Liver (tissue), 8 donors: ENCODE measurements at regions not wholly inside any gene's neighbourhood (a gene's known extent, or its start where the extent isn't known, plus 50 kb on each side); places are given as distances from the start of the nearest gene placed in this dataset.

ENCODE experiments used
- DNase-seq: peaks from one replicate; pipeline ENCODE4 v3.0.0-alpha.2; 2017; ENCODE audit warnings: low spot score
- H3K27ac ChIP-seq, 2 donors: one replicate each; pipeline ENCODE4 v1.7.0; 2013; ENCODE audit warnings: inconsistent platforms in 2 of 2, low read length in 2 of 2, control low read depth in 1 of 2, low read depth in 1 of 2, mild to moderate bottlenecking in 1 of 2
- H3K27me3 ChIP-seq, 4 donors: one replicate each; pipeline versions ENCODE4 v1.6.1 to v1.7.0; 2013; ENCODE audit warnings: low read length in 3 of 4, inconsistent platforms in 1 of 4, mild to moderate bottlenecking in 1 of 4, moderate library complexity in 1 of 4; ENCODE audit not compliant: control insufficient read depth in 4 of 4, insufficient read depth in 4 of 4
- H3K36me3 ChIP-seq, 4 donors: one replicate each; pipeline versions ENCODE4 v1.6.1 to v1.7.0; 2013; ENCODE audit warnings: low read length in 3 of 4, mild to moderate bottlenecking in 3 of 4, low read depth in 1 of 4, moderate library complexity in 1 of 4; ENCODE audit not compliant: control insufficient read depth in 4 of 4, insufficient read depth in 3 of 4
- H3K4me1 ChIP-seq, 4 donors: one replicate each; pipeline versions ENCODE4 v1.6.1 to v1.7.0; 2013; ENCODE audit warnings: low read length in 3 of 4, mild to moderate bottlenecking in 3 of 4, moderate library complexity in 1 of 4; ENCODE audit not compliant: control insufficient read depth in 4 of 4, insufficient read depth in 4 of 4
- H3K4me3 ChIP-seq, 3 donors: one replicate each; pipeline versions ENCODE4 v1.6.1 to v1.7.0; 2013; ENCODE audit warnings: low read length in 3 of 3, control low read depth in 1 of 3, low read depth in 1 of 3, mild to moderate bottlenecking in 1 of 3
- H3K9ac ChIP-seq, 2 donors: one replicate each; pipeline ENCODE4 v1.7.0; 2013; ENCODE audit warnings: low read length in 2 of 2, mild to moderate bottlenecking in 2 of 2, moderate library complexity in 2 of 2, control low read depth in 1 of 2, low read depth in 1 of 2
- H3K9me3 ChIP-seq, 4 donors: one replicate each; pipeline versions ENCODE4 v1.6.1 to v1.7.0; 2013; ENCODE audit warnings: low read length in 3 of 4; ENCODE audit not compliant: control insufficient read depth in 4 of 4
- EGR1 ChIP-seq, 2 donors: IDR thresholded peaks; 2 replicates each; pipeline ENCODE4 v1.6.1; 2016 to 2018; ENCODE audit warnings: antibody characterized with exemption in 2 of 2, low read depth in 2 of 2
- FOXA2 ChIP-seq: IDR thresholded peaks from 2 replicates; pipeline ENCODE4 v1.6.1; 2016; ENCODE audit warnings: antibody characterized with exemption
- GABPA ChIP-seq, 2 donors: IDR thresholded peaks in 1 of 2; conservative IDR thresholded peaks in 1 of 2; 2 replicates each; pipeline ENCODE4 v1.6.1; 2016; ENCODE audit warnings: antibody characterized with exemption in 2 of 2, mild to moderate bottlenecking in 1 of 2, moderate library complexity in 1 of 2
- HNF4A ChIP-seq, 2 donors: conservative IDR thresholded peaks; 2 replicates each; pipeline ENCODE4 v1.6.1; 2016; ENCODE audit warnings: antibody characterized with exemption in 2 of 2, mild to moderate bottlenecking in 2 of 2
- JUND ChIP-seq, 2 donors: IDR thresholded peaks; 2 replicates each; pipeline ENCODE4 v1.6.1; 2016; ENCODE audit warnings: antibody characterized with exemption in 2 of 2
- RAD21 ChIP-seq, 2 donors: IDR thresholded peaks; 2 replicates each; pipeline ENCODE4 v1.6.1; 2016; ENCODE audit warnings: antibody characterized with exemption in 2 of 2, mild to moderate bottlenecking in 2 of 2
- RXRA ChIP-seq, 2 donors: IDR thresholded peaks; 2 replicates each; pipeline ENCODE4 v1.6.1; 2017 to 2018; ENCODE audit warnings: antibody characterized with exemption in 2 of 2, mild to moderate bottlenecking in 1 of 2
- YY1 ChIP-seq: IDR thresholded peaks from 2 replicates; pipeline ENCODE4 v1.6.1; 2016; ENCODE audit warnings: antibody characterized with exemption, mild to moderate bottlenecking
- WGBS: extraction: QIAGEN DNeasy Blood & Tissue Kit; methylation state at CpG from one replicate; pipeline ENCODE4 v1.1.7; 2013; 5-methylcytosine and 5-hydroxymethylcytosine counted together
- TF ChIP-seq, protein P1 (sequence below): IDR thresholded peaks from 2 replicates; pipeline ENCODE4 v1.6.1; 2016; ENCODE audit warnings: antibody characterized with exemption
- TF ChIP-seq, protein P2 (sequence below): IDR thresholded peaks from 2 replicates; pipeline ENCODE4 v1.6.1; 2016; ENCODE audit warnings: antibody characterized with exemption, mild to moderate bottlenecking
- TF ChIP-seq, protein P3 (sequence below): IDR thresholded peaks from 2 replicates; pipeline ENCODE4 v1.6.1; 2016; ENCODE audit warnings: antibody characterized with exemption
- TF ChIP-seq, protein P4 (sequence below): fragments of 150-350 bp; IDR thresholded peaks from 2 replicates; pipeline ENCODE4 v1.5.1; 2017; ENCODE audit warnings: improper control_type of control experiment, low read depth, low read length; ENCODE audit not compliant: missing input control
- TF ChIP-seq, protein P5 (sequence below): IDR thresholded peaks from 2 replicates; pipeline ENCODE4 v1.6.1; 2016; ENCODE audit warnings: antibody characterized with exemption
- donor health status: healthy.
- donor health status: healthy.
- donor health status: healthy.
- donor health status: healthy.
- donor health status: healthy.

DNA sequence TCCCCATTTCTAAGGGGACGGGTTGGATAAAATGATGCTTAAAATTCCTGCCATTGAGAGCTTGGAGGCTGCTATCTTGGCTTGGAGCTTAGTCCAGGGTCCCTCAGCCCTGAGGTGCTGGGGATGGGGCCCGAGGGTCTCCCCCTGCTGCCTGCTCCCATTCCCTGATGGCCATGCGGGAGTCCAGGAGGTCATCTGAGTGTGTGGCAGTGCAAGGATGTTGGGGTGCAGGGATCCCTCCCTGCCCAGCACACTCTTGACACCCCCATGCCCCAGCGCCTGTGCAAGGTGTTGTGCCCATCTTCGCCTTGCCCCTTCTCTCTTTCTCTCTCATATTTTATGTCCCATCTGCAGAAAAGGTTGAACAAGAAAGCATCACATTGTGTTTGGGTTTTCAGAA lies 90.4 kb downstream of the IRF8 start:
- Histone ChIP-seq H3K27ac (no peak overlapping the region), H3K9me3 (no peaks in the 10 kb centered on the region), H3K36me3 (no peaks in the 10 kb centered on the region), H3K9ac (no peak overlapping the region), H3K4me1 (peaks cover 0 to 10% (median 6%) of the 10 kb centered on the region in 4 donors), H3K27me3 (no peaks in the 10 kb centered on the region), H3K4me3 (no peak overlapping the region)
- TF ChIP-seq JUND (IDR thresholded peaks at IDR 0.05) (no peak), FOXA2 (no peak), RXRA (IDR thresholded peaks at IDR 0.05) (no peak), RAD21 (IDR thresholded peaks at IDR 0.05) (no peak)
- TF ChIP-seq, protein P1, sequence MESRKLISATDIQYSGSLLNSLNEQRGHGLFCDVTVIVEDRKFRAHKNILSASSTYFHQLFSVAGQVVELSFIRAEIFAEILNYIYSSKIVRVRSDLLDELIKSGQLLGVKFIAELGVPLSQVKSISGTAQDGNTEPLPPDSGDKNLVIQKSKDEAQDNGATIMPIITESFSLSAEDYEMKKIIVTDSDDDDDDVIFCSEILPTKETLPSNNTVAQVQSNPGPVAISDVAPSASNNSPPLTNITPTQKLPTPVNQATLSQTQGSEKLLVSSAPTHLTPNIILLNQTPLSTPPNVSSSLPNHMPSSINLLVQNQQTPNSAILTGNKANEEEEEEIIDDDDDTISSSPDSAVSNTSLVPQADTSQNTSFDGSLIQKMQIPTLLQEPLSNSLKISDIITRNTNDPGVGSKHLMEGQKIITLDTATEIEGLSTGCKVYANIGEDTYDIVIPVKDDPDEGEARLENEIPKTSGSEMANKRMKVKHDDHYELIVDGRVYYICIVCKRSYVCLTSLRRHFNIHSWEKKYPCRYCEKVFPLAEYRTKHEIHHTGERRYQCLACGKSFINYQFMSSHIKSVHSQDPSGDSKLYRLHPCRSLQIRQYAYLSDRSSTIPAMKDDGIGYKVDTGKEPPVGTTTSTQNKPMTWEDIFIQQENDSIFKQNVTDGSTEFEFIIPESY = no peak
- TF ChIP-seq, protein P2, sequence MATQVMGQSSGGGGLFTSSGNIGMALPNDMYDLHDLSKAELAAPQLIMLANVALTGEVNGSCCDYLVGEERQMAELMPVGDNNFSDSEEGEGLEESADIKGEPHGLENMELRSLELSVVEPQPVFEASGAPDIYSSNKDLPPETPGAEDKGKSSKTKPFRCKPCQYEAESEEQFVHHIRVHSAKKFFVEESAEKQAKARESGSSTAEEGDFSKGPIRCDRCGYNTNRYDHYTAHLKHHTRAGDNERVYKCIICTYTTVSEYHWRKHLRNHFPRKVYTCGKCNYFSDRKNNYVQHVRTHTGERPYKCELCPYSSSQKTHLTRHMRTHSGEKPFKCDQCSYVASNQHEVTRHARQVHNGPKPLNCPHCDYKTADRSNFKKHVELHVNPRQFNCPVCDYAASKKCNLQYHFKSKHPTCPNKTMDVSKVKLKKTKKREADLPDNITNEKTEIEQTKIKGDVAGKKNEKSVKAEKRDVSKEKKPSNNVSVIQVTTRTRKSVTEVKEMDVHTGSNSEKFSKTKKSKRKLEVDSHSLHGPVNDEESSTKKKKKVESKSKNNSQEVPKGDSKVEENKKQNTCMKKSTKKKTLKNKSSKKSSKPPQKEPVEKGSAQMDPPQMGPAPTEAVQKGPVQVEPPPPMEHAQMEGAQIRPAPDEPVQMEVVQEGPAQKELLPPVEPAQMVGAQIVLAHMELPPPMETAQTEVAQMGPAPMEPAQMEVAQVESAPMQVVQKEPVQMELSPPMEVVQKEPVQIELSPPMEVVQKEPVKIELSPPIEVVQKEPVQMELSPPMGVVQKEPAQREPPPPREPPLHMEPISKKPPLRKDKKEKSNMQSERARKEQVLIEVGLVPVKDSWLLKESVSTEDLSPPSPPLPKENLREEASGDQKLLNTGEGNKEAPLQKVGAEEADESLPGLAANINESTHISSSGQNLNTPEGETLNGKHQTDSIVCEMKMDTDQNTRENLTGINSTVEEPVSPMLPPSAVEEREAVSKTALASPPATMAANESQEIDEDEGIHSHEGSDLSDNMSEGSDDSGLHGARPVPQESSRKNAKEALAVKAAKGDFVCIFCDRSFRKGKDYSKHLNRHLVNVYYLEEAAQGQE = no peak
- 89% methylated on average over 5 of the region's 5 CpGs for WGBS
- no peak for DNase-seq

DNA sequence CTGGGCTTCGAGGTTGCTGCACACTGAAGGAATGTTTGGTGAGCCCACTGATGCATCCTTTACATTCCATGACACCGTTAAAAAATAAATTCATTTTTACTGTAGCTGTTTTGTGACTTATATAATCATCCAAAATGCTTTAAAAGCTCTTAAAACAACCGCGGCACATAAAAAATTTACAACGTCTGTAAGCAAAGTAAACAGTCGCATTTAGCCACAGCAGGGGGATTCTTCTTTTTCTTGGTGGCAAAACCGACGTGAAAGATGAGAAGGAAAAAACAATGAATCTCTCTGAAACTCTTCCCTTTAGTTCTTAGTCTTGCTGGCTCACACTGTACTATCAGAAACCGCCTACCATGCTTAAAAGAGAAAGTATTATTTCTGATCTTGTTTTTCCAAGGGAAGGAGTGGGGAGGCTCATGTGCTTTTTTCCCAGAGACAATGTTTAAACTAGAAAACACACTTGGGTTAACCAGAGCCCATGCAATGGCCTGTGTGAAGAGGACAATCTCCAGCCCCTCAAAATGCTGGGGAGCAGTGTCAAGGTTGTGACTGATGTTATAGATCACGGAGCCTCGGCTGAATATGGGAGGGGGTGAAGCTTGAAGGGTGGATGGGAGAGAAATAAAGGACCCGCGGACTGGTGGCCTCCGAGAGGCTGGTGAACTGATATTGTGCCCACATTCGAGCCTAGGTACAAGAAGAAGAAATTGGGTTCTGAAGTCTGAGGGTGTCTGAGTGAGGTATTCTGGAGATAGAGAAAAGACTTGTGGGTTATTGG lies 91.1 kb downstream of the IRF8 start:
- peaks cover 0 to 10% (median 6%) of the 10 kb centered on the region in 4 donors for H3K4me1 ChIP-seq
- H3K36me3 ChIP-seq = no peaks in the 10 kb centered on the region
- no peak overlapping the region for H3K27ac ChIP-seq
- DNase-seq = no peak
- H3K9me3 ChIP-seq = no peaks in the 10 kb centered on the region
- no peak overlapping the region for H3K4me3 ChIP-seq
- no peaks in the 10 kb centered on the region for H3K27me3 ChIP-seq
- 73% methylated on average over 15 of the region's 15 CpGs for WGBS
- no peak overlapping the region for H3K9ac ChIP-seq
- TF ChIP-seq RAD21 (IDR thresholded peaks at IDR 0.05) = no peak
- TF ChIP-seq, protein P3, sequence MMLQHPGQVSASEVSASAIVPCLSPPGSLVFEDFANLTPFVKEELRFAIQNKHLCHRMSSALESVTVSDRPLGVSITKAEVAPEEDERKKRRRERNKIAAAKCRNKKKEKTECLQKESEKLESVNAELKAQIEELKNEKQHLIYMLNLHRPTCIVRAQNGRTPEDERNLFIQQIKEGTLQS = no peak
- TF ChIP-seq RXRA (IDR thresholded peaks at IDR 0.05) = no peak
- no peak for TF ChIP-seq EGR1 (IDR thresholded peaks at IDR 0.05; ENCODE audit: low read depth in 2 of 2)
- TF ChIP-seq, protein P4, sequence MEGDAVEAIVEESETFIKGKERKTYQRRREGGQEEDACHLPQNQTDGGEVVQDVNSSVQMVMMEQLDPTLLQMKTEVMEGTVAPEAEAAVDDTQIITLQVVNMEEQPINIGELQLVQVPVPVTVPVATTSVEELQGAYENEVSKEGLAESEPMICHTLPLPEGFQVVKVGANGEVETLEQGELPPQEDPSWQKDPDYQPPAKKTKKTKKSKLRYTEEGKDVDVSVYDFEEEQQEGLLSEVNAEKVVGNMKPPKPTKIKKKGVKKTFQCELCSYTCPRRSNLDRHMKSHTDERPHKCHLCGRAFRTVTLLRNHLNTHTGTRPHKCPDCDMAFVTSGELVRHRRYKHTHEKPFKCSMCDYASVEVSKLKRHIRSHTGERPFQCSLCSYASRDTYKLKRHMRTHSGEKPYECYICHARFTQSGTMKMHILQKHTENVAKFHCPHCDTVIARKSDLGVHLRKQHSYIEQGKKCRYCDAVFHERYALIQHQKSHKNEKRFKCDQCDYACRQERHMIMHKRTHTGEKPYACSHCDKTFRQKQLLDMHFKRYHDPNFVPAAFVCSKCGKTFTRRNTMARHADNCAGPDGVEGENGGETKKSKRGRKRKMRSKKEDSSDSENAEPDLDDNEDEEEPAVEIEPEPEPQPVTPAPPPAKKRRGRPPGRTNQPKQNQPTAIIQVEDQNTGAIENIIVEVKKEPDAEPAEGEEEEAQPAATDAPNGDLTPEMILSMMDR = no peak
- no peak for TF ChIP-seq GABPA (IDR thresholded peaks at IDR 0.05 in 1 of 2, conservative IDR thresholded peaks at IDR 0.05 in 1 of 2)
- TF ChIP-seq, protein P2 = no peak
- no peak for TF ChIP-seq YY1
- TF ChIP-seq, protein P5, sequence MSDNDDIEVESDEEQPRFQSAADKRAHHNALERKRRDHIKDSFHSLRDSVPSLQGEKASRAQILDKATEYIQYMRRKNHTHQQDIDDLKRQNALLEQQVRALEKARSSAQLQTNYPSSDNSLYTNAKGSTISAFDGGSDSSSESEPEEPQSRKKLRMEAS = no peak
- no peak for TF ChIP-seq HNF4A (conservative IDR thresholded peaks at IDR 0.05)
